Endothelial cell of umbilical vein (primary cell): ENCODE measurements at regions not wholly inside any gene's neighbourhood (a gene's known extent, or its start where the extent isn't known, plus 50 kb on each side); places are given as distances from the start of the nearest gene placed in this dataset.

Source experiments
- BruUV-seq: library from RNA; stranded (reverse); fragments of 400-500 nt; replicated peaks from 2 replicates; lab custom pipeline; 2021; lab: Mats Ljungman, UMichigan
- CTCF ChIA-PET: fragments of 300-600, 350-600 bp; sonication (Branson Sonifier 250); formaldehyde crosslinking; loops from one replicate; lab custom pipeline; 2021; ENCODE audit warnings: antibody characterized with exemption, inconsistent platforms; lab: Charles Lee
- POLR2A ChIA-PET: fragments of 300-600, 350-600 bp; sonication (Branson Sonifier 250); formaldehyde crosslinking; loops from one replicate; lab custom pipeline; 2021; ENCODE audit warnings: antibody characterized with exemption, inconsistent platforms; lab: Charles Lee
- DNase-seq: peaks from one replicate; pipeline ENCODE4 v3.0.0-alpha.2; 2011; ENCODE audit warnings: low read depth, low spot score
- FAIRE-seq: peaks from 2 replicates; lab custom pipeline; 2011; peaks lifted over from hg19 to GRCh38; lab: Jason Lieb, UNC
- H2AFZ ChIP-seq: 2 replicates; pipeline ENCODE4 v1.6.0; 2012; ENCODE audit warnings: low read depth, low read length, control low read depth, inconsistent platforms
- H3K27ac ChIP-seq: 2 replicates; pipeline ENCODE4 v1.5.1; 2011; ENCODE audit warnings: low read depth, mild to moderate bottlenecking, control low read depth, low read length, moderate library complexity; ENCODE audit not compliant: insufficient read depth
- H3K27me3 ChIP-seq, 2 experiments: 2 replicates each; pipeline versions ENCODE4 v1.6.0 to v1.6.1; 2011; ENCODE audit warnings: low read length in 2 of 2, mixed read lengths in 1 of 2; ENCODE audit not compliant: control insufficient read depth in 2 of 2, insufficient read depth in 2 of 2
- H3K36me3 ChIP-seq, 2 experiments: 2 replicates in 1 of 2; 3 replicates in 1 of 2; pipeline ENCODE4 v1.5.1; 2011; ENCODE audit warnings: low read length in 2 of 2, mild to moderate bottlenecking in 1 of 2, moderate library complexity in 1 of 2; ENCODE audit not compliant: control insufficient read depth in 2 of 2, insufficient read depth in 2 of 2; ENCODE audit errors: extremely low read depth in 1 of 2
- H3K4me1 ChIP-seq: 3 replicates; pipeline ENCODE4 v1.5.1; 2011; ENCODE audit warnings: mild to moderate bottlenecking, low read length; ENCODE audit not compliant: control insufficient read depth, insufficient read depth; ENCODE audit errors: extremely low read depth
- H3K4me2 ChIP-seq: 2 replicates; pipeline ENCODE4 v1.6.1; 2011; ENCODE audit warnings: low read length, control low read depth, mixed read lengths; ENCODE audit not compliant: insufficient read depth
- H3K4me3 ChIP-seq, 3 experiments: fragments of 200-600 bp in 1 of 3; sonication (generic), shearing (Covaris generic) in 1 of 3; replicated peaks in 1 of 3; 2 replicates each; pipeline ENCODE4 v1.5.1; 2011 to 2016; ENCODE audit warnings: control low read depth in 3 of 3, low read length in 3 of 3, mild to moderate bottlenecking in 2 of 3, inconsistent platforms in 1 of 3, low read depth in 1 of 3, moderate library complexity in 1 of 3; ENCODE audit not compliant: insufficient read depth in 1 of 3
- H3K79me2 ChIP-seq: 2 replicates; pipeline ENCODE4 v1.6.0; 2012; ENCODE audit warnings: low read length, inconsistent platforms; ENCODE audit not compliant: control insufficient read depth, insufficient read depth
- H3K9ac ChIP-seq: replicated peaks from 2 replicates; pipeline ENCODE3; 2011; ENCODE audit warnings: low read length, control low read depth; ENCODE audit not compliant: insufficient read depth; ENCODE audit errors: extremely low read depth
- H3K9me1 ChIP-seq: replicated peaks from 3 replicates; pipeline ENCODE4 v1.6.0; 2011; ENCODE audit warnings: mild to moderate bottlenecking, low read length; ENCODE audit not compliant: control insufficient read depth, insufficient read depth; ENCODE audit errors: extremely low read depth
- H3K9me3 ChIP-seq: replicated peaks from 2 replicates; pipeline ENCODE4 v1.5.1; 2012; ENCODE audit warnings: low read length, inconsistent platforms; ENCODE audit not compliant: control insufficient read depth, insufficient read depth
- H4K20me1 ChIP-seq: replicated peaks from 2 replicates; pipeline ENCODE3; 2011; ENCODE audit warnings: mild to moderate bottlenecking, low read length; ENCODE audit not compliant: control insufficient read depth, insufficient read depth; ENCODE audit errors: extremely low read depth
- EZH2 ChIP-seq: IDR thresholded peaks from 2 replicates; pipeline ENCODE4 v1.6.1; 2012; ENCODE audit warnings: borderline replicate concordance, low read depth, mild to moderate bottlenecking, moderate library complexity, low read length, inconsistent platforms; ENCODE audit not compliant: severe bottlenecking
- FOS ChIP-seq: IDR thresholded peaks from 2 replicates; pipeline ENCODE4 v1.6.1; 2011; ENCODE audit warnings: mild to moderate bottlenecking, low read length, moderate library complexity, borderline replicate concordance; ENCODE audit not compliant: insufficient read depth
- GATA2 ChIP-seq: IDR thresholded peaks from 2 replicates; pipeline ENCODE4 v1.7.0; 2011; ENCODE audit warnings: low read depth, mild to moderate bottlenecking, moderate library complexity, mixed read lengths, low read length; ENCODE audit not compliant: insufficient read length, insufficient read depth
- JUN ChIP-seq: IDR thresholded peaks from 2 replicates; pipeline ENCODE4 v1.6.1; 2011; ENCODE audit warnings: borderline replicate concordance, low read depth; ENCODE audit not compliant: insufficient read length, insufficient read depth
- MYC ChIP-seq: IDR thresholded peaks from one replicate; pipeline ENCODE4 v1.6.1; 2011; ENCODE audit warnings: mild to moderate bottlenecking, low read depth, low read length
- POLR2A ChIP-seq: IDR thresholded peaks from 2 replicates; pipeline ENCODE4 v1.6.1; 2012; ENCODE audit warnings: low read depth, mild to moderate bottlenecking, control low read depth, low read length
- POLR2AphosphoS5 ChIP-seq: IDR thresholded peaks from 2 replicates; pipeline ENCODE4 v1.6.1; 2012; ENCODE audit warnings: low read depth, mild to moderate bottlenecking, control low read depth, low read length, moderate library complexity; ENCODE audit not compliant: insufficient read depth
- dilution Hi-C: fragments of 300-500 bp; cut with MboI; formaldehyde crosslinking; loops from one replicate; pipeline ENCODE4 v1.15.0; 2019; ENCODE audit warnings: low sequenced_read_pairs; ENCODE audit not compliant: extremely low pct_ligation_motif_present
- intact Hi-C: fragments of 100-400 bp; cut with micrococcal nuclease; formaldehyde crosslinking; loops from one replicate; pipeline ENCODE4 v1.10.0; 2022
- TF ChIP-seq, protein P1 (sequence below): IDR thresholded peaks from 2 replicates; pipeline ENCODE4 v1.6.1; 2011; ENCODE audit not compliant: insufficient read depth, insufficient read length
- TF ChIP-seq, protein P2 (sequence below), 2 donors: IDR thresholded peaks; 1 replicate in 1 of 2; 2 replicates in 1 of 2; pipeline ENCODE4 v1.5.1; 2011; ENCODE audit warnings: low read length in 2 of 2, mild to moderate bottlenecking in 2 of 2, moderate library complexity in 2 of 2, control low read depth in 1 of 2, inconsistent platforms in 1 of 2, low read depth in 1 of 2; ENCODE audit not compliant: insufficient read depth in 1 of 2; ENCODE audit errors: extremely low read depth in 1 of 2

DNA sequence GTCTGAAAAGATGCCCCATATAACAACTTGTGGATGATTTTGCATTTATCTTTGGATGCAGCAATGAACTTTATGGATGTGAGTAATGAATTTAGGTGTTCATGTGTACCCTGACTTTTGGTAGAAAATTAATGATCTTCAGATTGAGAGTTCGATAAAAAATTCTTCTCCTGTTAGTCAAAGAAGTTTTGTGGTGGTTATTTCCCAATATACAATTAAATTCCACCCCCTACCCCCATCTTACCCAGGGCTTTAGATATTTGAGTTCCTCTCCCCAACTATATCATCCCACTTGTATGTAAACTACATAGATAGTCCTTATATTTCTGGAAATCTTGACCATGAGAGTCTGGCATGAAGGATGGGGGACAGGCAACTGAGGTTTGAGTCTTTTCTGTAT lies 126.1 kb upstream of the ALDH1A3 start:
- Histone ChIP-seq H3K79me2 (no peaks in the 10 kb centered on the region), H4K20me1 (no peaks in the 10 kb centered on the region), H3K4me1 (no peaks in the 10 kb centered on the region), H3K9me3 (no peaks in the 10 kb centered on the region), H3K36me3 (no peaks in the 10 kb centered on the region), H3K9ac (no peak overlapping the region), H3K27ac (no peak overlapping the region), H3K4me2 (no peak overlapping the region), H3K4me3 (no peak overlapping the region), H3K9me1 (no peaks in the 10 kb centered on the region), H2AFZ (no peak overlapping the region), H3K27me3 (peaks cover 0 to 2% of the 10 kb centered on the region in 2 experiments)
- DNase-seq = no peak
- POLR2A ChIA-PET = no interaction called here
- intact Hi-C loops = no loop called here
- FAIRE-seq = no peak
- dilution Hi-C loops = no loop called here
- no TSS peak for BruUV-seq
- TF ChIP-seq FOS (no peak), MYC (no peak), EZH2 (no peak), POLR2A (no peak), JUN (no peak), GATA2 (no peak), POLR2AphosphoS5 (no peak)
- TF ChIP-seq, protein P1, sequence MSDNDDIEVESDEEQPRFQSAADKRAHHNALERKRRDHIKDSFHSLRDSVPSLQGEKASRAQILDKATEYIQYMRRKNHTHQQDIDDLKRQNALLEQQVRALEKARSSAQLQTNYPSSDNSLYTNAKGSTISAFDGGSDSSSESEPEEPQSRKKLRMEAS = no peak
- TF ChIP-seq, protein P2, sequence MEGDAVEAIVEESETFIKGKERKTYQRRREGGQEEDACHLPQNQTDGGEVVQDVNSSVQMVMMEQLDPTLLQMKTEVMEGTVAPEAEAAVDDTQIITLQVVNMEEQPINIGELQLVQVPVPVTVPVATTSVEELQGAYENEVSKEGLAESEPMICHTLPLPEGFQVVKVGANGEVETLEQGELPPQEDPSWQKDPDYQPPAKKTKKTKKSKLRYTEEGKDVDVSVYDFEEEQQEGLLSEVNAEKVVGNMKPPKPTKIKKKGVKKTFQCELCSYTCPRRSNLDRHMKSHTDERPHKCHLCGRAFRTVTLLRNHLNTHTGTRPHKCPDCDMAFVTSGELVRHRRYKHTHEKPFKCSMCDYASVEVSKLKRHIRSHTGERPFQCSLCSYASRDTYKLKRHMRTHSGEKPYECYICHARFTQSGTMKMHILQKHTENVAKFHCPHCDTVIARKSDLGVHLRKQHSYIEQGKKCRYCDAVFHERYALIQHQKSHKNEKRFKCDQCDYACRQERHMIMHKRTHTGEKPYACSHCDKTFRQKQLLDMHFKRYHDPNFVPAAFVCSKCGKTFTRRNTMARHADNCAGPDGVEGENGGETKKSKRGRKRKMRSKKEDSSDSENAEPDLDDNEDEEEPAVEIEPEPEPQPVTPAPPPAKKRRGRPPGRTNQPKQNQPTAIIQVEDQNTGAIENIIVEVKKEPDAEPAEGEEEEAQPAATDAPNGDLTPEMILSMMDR (IDR thresholded peaks at IDR 0.05; ENCODE audit: extremely low read depth in 1 of 2, insufficient read depth in 1 of 2, low read depth in 1 of 2, low read length in 2 of 2) = no peak
- CTCF ChIA-PET = no interaction called here
